Kidney epithelial cell (primary cell): ENCODE measurements at regions not wholly inside any gene's neighbourhood (a gene's known extent, or its start where the extent isn't known, plus 50 kb on each side); places are given as distances from the start of the nearest gene placed in this dataset.

Experiments
- DNase-seq: peaks from one replicate; pipeline ENCODE4 v3.0.0-alpha.2; 2010; ENCODE audit warnings: low read depth
- H3K27me3 ChIP-seq: 2 replicates; pipeline ENCODE4 v1.6.0; 2011; ENCODE audit warnings: low read length; ENCODE audit not compliant: control insufficient read depth, insufficient read depth
- H3K36me3 ChIP-seq: 2 replicates; pipeline ENCODE4 v1.5.1; 2011; ENCODE audit warnings: low read length; ENCODE audit not compliant: control insufficient read depth, insufficient read depth
- H3K4me3 ChIP-seq: 2 replicates; pipeline ENCODE4 v1.5.1; 2011; ENCODE audit warnings: low read depth, mild to moderate bottlenecking, control low read depth, low read length
- TF ChIP-seq, protein P1 (sequence below): IDR thresholded peaks from 2 replicates; pipeline ENCODE4 v1.5.1; 2011; ENCODE audit warnings: mild to moderate bottlenecking, moderate library complexity, low read length, control low read depth, inconsistent platforms; ENCODE audit not compliant: insufficient read depth, poor library complexity, severe bottlenecking

DNA sequence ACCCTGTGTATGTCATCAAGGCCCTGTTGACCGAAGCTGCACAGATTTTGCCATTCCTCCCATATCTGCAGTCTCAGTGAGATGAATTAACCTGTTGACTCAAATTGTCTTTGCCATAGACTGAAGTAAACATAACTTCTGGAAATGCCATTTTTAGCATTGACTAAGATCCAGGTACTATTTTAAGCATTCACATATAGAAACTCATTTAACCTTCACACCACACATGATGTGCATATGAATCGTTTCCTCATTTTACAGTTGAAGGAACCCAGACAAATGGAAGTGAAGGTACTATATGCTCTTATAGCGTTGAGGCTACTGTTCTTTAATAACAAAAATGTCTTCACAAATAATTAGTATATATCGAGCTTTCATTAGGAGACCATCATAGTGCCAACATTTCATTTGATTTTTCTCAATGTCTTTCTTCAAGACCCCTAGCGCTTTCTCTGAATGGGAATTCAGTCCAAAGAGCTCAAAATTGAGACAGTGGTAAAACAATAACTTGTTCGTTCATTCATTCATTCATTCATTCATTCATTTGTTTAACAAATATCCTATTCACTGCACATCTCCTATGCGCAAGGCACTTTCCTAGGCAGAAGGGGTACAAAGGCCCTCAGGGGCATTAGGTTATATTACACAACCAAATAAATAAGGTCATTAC, 444.7 kb downstream of the ADGRL2 start:
- no peak for DNase-seq
- no peaks in the 10 kb centered on the region for H3K27me3 ChIP-seq
- no peaks in the 10 kb centered on the region for H3K36me3 ChIP-seq
- no peak overlapping the region for H3K4me3 ChIP-seq
- TF ChIP-seq, protein P1, sequence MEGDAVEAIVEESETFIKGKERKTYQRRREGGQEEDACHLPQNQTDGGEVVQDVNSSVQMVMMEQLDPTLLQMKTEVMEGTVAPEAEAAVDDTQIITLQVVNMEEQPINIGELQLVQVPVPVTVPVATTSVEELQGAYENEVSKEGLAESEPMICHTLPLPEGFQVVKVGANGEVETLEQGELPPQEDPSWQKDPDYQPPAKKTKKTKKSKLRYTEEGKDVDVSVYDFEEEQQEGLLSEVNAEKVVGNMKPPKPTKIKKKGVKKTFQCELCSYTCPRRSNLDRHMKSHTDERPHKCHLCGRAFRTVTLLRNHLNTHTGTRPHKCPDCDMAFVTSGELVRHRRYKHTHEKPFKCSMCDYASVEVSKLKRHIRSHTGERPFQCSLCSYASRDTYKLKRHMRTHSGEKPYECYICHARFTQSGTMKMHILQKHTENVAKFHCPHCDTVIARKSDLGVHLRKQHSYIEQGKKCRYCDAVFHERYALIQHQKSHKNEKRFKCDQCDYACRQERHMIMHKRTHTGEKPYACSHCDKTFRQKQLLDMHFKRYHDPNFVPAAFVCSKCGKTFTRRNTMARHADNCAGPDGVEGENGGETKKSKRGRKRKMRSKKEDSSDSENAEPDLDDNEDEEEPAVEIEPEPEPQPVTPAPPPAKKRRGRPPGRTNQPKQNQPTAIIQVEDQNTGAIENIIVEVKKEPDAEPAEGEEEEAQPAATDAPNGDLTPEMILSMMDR = no peak

GRCh38 chr1:82240571-82240970, 439.8 kb downstream of the ADGRL2 start:
- TF ChIP-seq, protein P1 = no peak

GRCh38 chr1:82230667-82231066, 429.9 kb downstream of the ADGRL2 start:
- TF ChIP-seq, protein P1 = no peak
- no peaks in the 10 kb centered on the region for H3K27me3 ChIP-seq
- DNase-seq = no peak
- H3K4me3 ChIP-seq = no peak overlapping the region
- H3K36me3 ChIP-seq = no peaks in the 10 kb centered on the region

More at GRCh38 chr1:82240571-82240970, 439.8 kb downstream of the ADGRL2 start:
- no peak for DNase-seq
- Histone ChIP-seq H3K27me3 (no peaks in the 10 kb centered on the region), H3K36me3 (no peaks in the 10 kb centered on the region), H3K4me3 (no peak overlapping the region)

DNA sequence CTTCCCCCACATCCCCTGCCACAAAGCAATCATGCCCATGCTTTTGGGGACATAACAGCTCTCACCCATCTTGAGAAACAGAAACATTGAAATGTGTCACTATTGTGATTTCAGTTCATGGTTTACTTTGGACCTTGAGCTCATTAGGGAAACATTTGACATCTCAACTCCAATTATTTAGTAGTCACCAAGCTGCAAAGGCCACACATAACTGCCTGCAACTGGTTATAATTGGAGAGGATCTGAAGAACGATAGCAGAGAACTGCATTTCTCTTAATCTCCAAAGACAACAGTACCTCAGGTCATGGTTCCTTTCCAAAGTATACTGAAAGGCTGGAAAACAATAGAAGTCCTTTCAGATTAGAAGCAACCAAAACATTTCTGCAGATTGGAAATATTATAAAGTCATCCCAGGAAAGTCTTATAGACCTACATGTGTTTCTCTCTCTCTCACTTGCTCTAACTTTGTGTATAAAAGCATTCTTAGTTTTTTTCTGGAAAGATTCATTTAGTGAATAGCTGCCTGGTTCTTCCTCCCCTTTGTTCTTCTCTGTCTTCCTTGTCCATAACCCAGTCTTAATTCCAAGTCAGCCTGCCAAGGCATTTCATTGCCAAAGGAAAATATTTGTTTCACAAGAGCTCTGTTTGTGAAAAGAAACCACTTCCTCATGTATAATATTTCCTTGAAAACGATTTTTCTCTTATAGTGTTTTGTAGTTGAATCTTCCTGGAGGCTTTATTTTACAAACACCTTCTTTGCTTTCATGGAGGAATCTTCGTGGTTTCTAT, 426.8 kb downstream of the ADGRL2 start:
- H3K4me3 ChIP-seq = no peak overlapping the region
- H3K27me3 ChIP-seq = no peaks in the 10 kb centered on the region
- TF ChIP-seq, protein P1 = no peak
- no peaks in the 10 kb centered on the region for H3K36me3 ChIP-seq
- DNase-seq = no peak

DNA sequence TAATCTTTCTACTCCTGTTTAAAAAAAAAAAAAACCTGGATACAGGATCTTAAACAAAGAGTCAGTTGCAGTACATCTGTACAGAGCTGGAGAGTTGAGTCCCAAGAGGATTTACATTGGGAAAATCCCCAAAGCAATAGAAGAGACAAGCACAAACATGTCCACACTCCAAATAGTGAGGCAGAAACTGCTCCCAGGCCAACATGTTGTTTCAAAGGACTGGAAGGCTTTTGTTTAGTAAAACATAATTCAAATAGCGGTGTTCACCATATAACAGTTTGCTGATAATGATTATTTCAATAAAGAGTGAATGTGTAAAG, 425.4 kb downstream of the ADGRL2 start:
- Histone ChIP-seq H3K27me3 (no peaks in the 10 kb centered on the region), H3K36me3 (no peaks in the 10 kb centered on the region), H3K4me3 (no peak overlapping the region)
- no peak for DNase-seq
- TF ChIP-seq, protein P1 = no peak
